ENCODE measurements at regions not wholly inside any gene's neighbourhood (a gene's known extent, or its start where the extent isn't known, plus 50 kb on each side); places are given as distances from the start of the nearest gene placed in this dataset.

DNA sequence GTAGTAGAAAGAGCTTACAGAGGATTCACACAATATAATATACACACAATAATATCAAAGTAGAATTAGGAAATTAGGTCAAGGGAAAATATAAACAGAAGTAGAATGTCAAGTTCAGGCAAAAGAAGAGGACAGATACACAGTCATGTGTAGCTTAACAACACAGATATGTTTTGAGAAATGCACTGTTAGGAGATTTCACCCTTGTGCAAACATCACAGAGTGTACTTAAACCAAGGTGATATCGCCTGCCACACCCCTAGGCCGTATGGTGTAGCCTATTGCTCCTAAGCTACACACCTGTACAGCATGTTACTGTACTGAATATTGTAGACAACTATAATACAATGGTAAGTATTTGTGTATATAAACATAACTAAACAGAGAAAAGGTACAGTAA lies 110.0 kb upstream of the EDNRA start:
- H3K36me3 ChIP-seq: no peaks in the 10 kb centered on the region

DNA sequence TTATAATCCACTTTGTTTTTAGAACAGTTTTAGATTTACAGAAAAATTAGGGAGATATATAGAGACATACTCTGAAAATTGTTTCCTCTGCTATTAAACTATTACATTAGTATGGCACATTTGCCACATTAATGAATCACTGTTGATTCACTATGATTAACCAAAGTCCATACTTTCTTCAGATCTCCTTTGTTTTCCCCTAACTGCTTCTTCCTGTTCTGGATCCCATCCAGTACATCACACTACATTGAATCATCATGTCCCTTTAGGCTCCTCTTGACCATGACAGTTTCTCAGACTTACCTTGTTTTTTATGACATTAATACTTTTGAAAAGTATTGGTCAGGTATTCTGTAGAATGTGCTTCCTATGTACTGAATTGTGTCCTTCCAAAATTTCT lies 109.2 kb upstream of the EDNRA start:
- no peak overlapping the region for H3K27ac ChIP-seq
- intact Hi-C loops (cut with DNase I): no loop called here
- TF ChIP-seq POLR2A (IDR thresholded peaks at IDR 0.05): no peak
- TF ChIP-seq POLR2AphosphoS5 (IDR thresholded peaks at IDR 0.05): no peak
- no peak for TF ChIP-seq CTCF (IDR thresholded peaks at IDR 0.05)

More for the DNA sequence above, 110.0 kb upstream of the EDNRA start:
- Histone ChIP-seq H3K27me3 (replicated peaks; ENCODE audit: insufficient read depth) (no peaks in the 10 kb centered on the region), H3K27ac (no peak overlapping the region), H3K4me1 (replicated peaks) (no peaks in the 10 kb centered on the region), H3K4me3 (no peak overlapping the region), H3K9me3 (no peaks in the 10 kb centered on the region)
- WGBS: 57% methylated on average over 2 of the region's 2 CpGs
- TF ChIP-seq POLR2AphosphoS5 (IDR thresholded peaks at IDR 0.05) (no peak), POLR2A (IDR thresholded peaks at IDR 0.05) (no peak), CTCF (IDR thresholded peaks at IDR 0.05) (no peak)
- no peak for DNase-seq (ENCODE audit: low spot score)
- intact Hi-C loops (cut with DNase I): no loop called here

DNA sequence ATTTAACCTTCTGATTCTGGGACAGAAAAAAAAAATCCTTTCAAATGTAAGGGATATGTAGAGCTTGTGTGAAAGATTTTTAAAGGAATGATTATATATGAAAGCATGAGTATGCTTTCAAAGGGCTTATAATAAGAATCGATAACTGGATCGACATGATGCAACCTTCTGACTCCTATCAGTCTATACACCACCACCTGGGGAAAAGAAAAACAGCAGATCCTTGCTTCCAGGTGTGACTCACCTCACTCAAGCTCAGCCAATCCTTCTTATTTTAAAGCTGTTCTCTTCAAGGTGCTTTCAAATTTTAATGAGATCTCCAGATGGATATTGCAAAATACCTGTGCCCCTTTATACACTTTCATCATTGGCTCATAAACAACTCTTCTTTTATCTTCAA lies 102.1 kb upstream of the EDNRA start:
- no peak for DNase-seq (ENCODE audit: low spot score)
- 63% methylated on average over 2 of the region's 2 CpGs for WGBS
- Histone ChIP-seq H3K4me3 (no peak overlapping the region), H3K27me3 (replicated peaks; ENCODE audit: insufficient read depth) (no peaks in the 10 kb centered on the region), H3K36me3 (no peaks in the 10 kb centered on the region), H3K9me3 (no peaks in the 10 kb centered on the region), H3K27ac (no peak overlapping the region), H3K4me1 (replicated peaks) (no peaks in the 10 kb centered on the region)
- TF ChIP-seq POLR2A (IDR thresholded peaks at IDR 0.05): no peak
- TF ChIP-seq POLR2AphosphoS5 (IDR thresholded peaks at IDR 0.05): no peak
- TF ChIP-seq CTCF (IDR thresholded peaks at IDR 0.05): no peak
- intact Hi-C loops (cut with DNase I): no loop called here

More for the DNA sequence above, 109.2 kb upstream of the EDNRA start:
- no peak for DNase-seq (ENCODE audit: low spot score)
- Histone ChIP-seq H3K4me3 (no peak overlapping the region), H3K27me3 (replicated peaks; ENCODE audit: insufficient read depth) (no peaks in the 10 kb centered on the region), H3K4me1 (replicated peaks) (no peaks in the 10 kb centered on the region), H3K9me3 (no peaks in the 10 kb centered on the region), H3K36me3 (no peaks in the 10 kb centered on the region)

GRCh38 chr4:147381749-147382148 lies 99.1 kb upstream of the EDNRA start:
- H3K27ac ChIP-seq: no peak overlapping the region
- no peaks in the 10 kb centered on the region for H3K4me1 ChIP-seq (replicated peaks)
- intact Hi-C loops (cut with DNase I): no loop called here
- 95% methylated on average over 1 of the region's 1 CpG for WGBS
- DNase-seq (ENCODE audit: low spot score): no peak
- H3K36me3 ChIP-seq: no peaks in the 10 kb centered on the region
- TF ChIP-seq CTCF (IDR thresholded peaks at IDR 0.05) (no peak), POLR2A (IDR thresholded peaks at IDR 0.05) (no peak), POLR2AphosphoS5 (IDR thresholded peaks at IDR 0.05) (no peak)
- no peak overlapping the region for H3K4me3 ChIP-seq
- H3K27me3 ChIP-seq (replicated peaks; ENCODE audit: insufficient read depth): no peaks in the 10 kb centered on the region
- H3K9me3 ChIP-seq: no peaks in the 10 kb centered on the region

- no peak for DNase-seq (ENCODE audit: low spot score)
- intact Hi-C loops (cut with DNase I): no loop called here
- TF ChIP-seq POLR2AphosphoS5 (IDR thresholded peaks at IDR 0.05) (no peak), CTCF (IDR thresholded peaks at IDR 0.05) (no peak), POLR2A (IDR thresholded peaks at IDR 0.05) (no peak)
- 94% methylated on average over 1 of the region's 1 CpG for WGBS
- Histone ChIP-seq H3K4me1 (replicated peaks) (no peaks in the 10 kb centered on the region), H3K27ac (no peak overlapping the region), H3K36me3 (no peaks in the 10 kb centered on the region), H3K27me3 (replicated peaks; ENCODE audit: insufficient read depth) (no peaks in the 10 kb centered on the region), H3K9me3 (no peaks in the 10 kb centered on the region), H3K4me3 (no peak overlapping the region)
Observed at GRCh38 chr4:147388018-147388417, 92.9 kb upstream of the EDNRA start.

Data from prostate gland (tissue), 2 donors.